Astrocyte of the cerebellum (primary cell): ENCODE measurements at regions not wholly inside any gene's neighbourhood (a gene's known extent, or its start where the extent isn't known, plus 50 kb on each side); places are given as distances from the start of the nearest gene placed in this dataset.

Source experiments
- DNase-seq: peaks from one replicate; pipeline ENCODE4 v3.0.0-alpha.2; 2011; ENCODE audit warnings: low read depth
- H3K4me3 ChIP-seq: 2 replicates; pipeline ENCODE4 v1.5.1; 2011; ENCODE audit warnings: mild to moderate bottlenecking, low read depth, low read length, moderate library complexity
- in situ Hi-C: cut with HindIII; loops from 2 replicates; pipeline ENCODE4 v1.10.0; 2017; ENCODE audit warnings: low sequenced_read_pairs
- TF ChIP-seq, protein P1 (sequence below): IDR thresholded peaks from 2 replicates; pipeline ENCODE4 v1.5.1; 2012; ENCODE audit warnings: low read length, low read depth, moderate library complexity, mild to moderate bottlenecking; ENCODE audit errors: missing control alignments

- in situ Hi-C loops = no loop called here
- no peak overlapping the region for H3K4me3 ChIP-seq
- no peak for DNase-seq
- TF ChIP-seq, protein P1, sequence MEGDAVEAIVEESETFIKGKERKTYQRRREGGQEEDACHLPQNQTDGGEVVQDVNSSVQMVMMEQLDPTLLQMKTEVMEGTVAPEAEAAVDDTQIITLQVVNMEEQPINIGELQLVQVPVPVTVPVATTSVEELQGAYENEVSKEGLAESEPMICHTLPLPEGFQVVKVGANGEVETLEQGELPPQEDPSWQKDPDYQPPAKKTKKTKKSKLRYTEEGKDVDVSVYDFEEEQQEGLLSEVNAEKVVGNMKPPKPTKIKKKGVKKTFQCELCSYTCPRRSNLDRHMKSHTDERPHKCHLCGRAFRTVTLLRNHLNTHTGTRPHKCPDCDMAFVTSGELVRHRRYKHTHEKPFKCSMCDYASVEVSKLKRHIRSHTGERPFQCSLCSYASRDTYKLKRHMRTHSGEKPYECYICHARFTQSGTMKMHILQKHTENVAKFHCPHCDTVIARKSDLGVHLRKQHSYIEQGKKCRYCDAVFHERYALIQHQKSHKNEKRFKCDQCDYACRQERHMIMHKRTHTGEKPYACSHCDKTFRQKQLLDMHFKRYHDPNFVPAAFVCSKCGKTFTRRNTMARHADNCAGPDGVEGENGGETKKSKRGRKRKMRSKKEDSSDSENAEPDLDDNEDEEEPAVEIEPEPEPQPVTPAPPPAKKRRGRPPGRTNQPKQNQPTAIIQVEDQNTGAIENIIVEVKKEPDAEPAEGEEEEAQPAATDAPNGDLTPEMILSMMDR = no peak
Observed at GRCh38 chr5:56352808-56353590, 119.9 kb upstream of the ANKRD55 start.

DNA sequence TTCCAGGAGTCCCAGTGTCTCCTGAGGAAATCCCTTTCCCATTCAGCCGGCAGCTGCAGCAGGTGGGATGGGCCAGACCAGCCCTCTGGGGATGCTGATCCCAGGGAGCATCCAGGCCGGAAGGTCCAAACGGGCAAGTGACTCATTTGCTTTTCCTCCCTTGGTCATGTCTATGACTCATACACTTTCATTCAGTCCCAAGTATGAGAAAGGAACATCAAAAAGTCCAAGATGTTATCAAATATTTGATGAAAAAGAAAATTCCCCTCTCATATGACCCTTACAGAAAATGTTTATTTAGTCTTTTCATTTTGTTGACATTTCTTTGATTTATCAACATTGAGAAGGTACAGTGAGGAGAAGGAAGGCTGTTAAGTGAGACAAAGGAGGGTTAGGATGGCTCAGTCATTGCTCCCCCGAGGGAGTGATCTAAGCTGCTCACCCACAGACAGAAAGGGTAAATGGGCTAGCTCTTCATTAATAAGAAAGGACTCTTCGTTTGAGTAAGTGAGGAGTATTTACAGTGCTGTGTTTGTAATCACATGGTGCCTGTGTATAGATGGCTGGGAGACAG, 117.6 kb upstream of the ANKRD55 start:
- TF ChIP-seq, protein P1 = no peak
- DNase-seq = peak; percentile 40
- in situ Hi-C loops = no loop called here
- H3K4me3 ChIP-seq = no peak overlapping the region

DNA sequence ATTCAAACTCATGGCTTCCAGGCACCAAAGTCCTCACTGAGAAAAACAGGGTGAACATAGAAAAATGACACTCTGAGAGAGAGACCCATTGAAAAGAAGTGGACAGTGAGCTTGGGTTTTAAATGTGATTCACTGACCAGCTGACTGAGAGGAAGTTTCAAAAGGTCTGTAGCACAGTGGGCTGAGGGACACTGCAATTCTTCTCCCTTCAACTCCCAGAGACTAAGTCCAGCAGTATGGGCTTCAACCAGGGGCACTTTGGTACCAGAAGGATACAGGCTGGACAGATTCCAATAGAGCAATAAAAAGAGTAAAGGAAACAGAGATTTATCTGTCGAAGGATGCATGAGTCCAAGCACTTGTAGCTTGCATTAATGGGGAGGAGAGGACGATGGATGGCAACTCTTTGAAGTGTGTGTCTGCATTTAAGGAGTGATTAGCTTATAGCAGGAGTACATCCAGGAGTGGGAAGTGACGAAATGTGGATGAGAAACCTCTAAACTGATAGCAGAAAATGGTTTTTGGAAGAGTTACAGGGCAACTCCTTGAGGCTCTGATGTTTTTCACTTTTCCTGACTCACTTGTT, 117.0 kb upstream of the ANKRD55 start:
- TF ChIP-seq, protein P1 = no peak
- no peak for DNase-seq
- in situ Hi-C loops = no loop called here
- H3K4me3 ChIP-seq = no peak overlapping the region

GRCh38 chr5:56349461-56349860, 116.3 kb upstream of the ANKRD55 start:
- H3K4me3 ChIP-seq = no peak overlapping the region
- DNase-seq = no peak
- TF ChIP-seq, protein P1 = no peak
- in situ Hi-C loops = loop anchor here (5.0 kb wide), 1 partner anchor 37 kb away; no protein-coding TSS in a partner anchor

- H3K4me3 ChIP-seq = no peak overlapping the region
- in situ Hi-C loops = loop anchor here (5.0 kb wide), 1 partner anchor 35 kb away; no protein-coding TSS in a partner anchor
- DNase-seq = peak; percentile 93
- TF ChIP-seq, protein P1 = no peak
Observed at GRCh38 chr5:56346741-56347535, 113.8 kb upstream of the ANKRD55 start.
